WERI-Rb-1 (cell line): ENCODE measurements at regions not wholly inside any gene's neighbourhood (a gene's known extent, or its start where the extent isn't known, plus 50 kb on each side); places are given as distances from the start of the nearest gene placed in this dataset.

ENCODE experiments used
- DNase-seq: peaks from one replicate; pipeline ENCODE4 v3.0.0-alpha.2; 2020
- H3K27ac ChIP-seq: fragments of 250-450 bp; sonication (Bioruptor Pico); 2 replicates; pipeline ENCODE4 v1.5.1; 2020; ENCODE audit warnings: mild to moderate bottlenecking, moderate library complexity
- H3K27me3 ChIP-seq: fragments of 250-450 bp; sonication (Bioruptor Pico); 2 replicates; pipeline ENCODE4 v1.5.1; 2021; ENCODE audit warnings: mild to moderate bottlenecking, low read depth, moderate library complexity; ENCODE audit not compliant: insufficient read depth, severe bottlenecking
- H3K36me3 ChIP-seq: fragments of 250-450 bp; sonication (Bioruptor Pico); 2 replicates; pipeline ENCODE4 v1.5.1; 2020; ENCODE audit warnings: mild to moderate bottlenecking, moderate library complexity
- H3K4me3 ChIP-seq: 2 replicates; pipeline ENCODE4 v1.5.1; 2011; ENCODE audit warnings: low read depth, mild to moderate bottlenecking, control low read depth, low read length
- H3K9me3 ChIP-seq: fragments of 250-450 bp; sonication (Bioruptor Pico); 2 replicates; pipeline ENCODE4 v1.5.1; 2021; ENCODE audit warnings: mild to moderate bottlenecking, moderate library complexity; ENCODE audit not compliant: severe bottlenecking
- TF ChIP-seq, protein P1 (sequence below): IDR thresholded peaks from 2 replicates; pipeline ENCODE4 v1.5.1; 2011; ENCODE audit warnings: low read depth, mild to moderate bottlenecking, control low read depth, inconsistent platforms, low read length

- Histone ChIP-seq H3K9me3 (no peaks in the 10 kb centered on the region), H3K27me3 (peaks cover 44% of the 10 kb centered on the region), H3K27ac (no peak overlapping the region), H3K4me3 (no peak overlapping the region), H3K36me3 (no peaks in the 10 kb centered on the region)
- no peak for DNase-seq
- TF ChIP-seq, protein P1, sequence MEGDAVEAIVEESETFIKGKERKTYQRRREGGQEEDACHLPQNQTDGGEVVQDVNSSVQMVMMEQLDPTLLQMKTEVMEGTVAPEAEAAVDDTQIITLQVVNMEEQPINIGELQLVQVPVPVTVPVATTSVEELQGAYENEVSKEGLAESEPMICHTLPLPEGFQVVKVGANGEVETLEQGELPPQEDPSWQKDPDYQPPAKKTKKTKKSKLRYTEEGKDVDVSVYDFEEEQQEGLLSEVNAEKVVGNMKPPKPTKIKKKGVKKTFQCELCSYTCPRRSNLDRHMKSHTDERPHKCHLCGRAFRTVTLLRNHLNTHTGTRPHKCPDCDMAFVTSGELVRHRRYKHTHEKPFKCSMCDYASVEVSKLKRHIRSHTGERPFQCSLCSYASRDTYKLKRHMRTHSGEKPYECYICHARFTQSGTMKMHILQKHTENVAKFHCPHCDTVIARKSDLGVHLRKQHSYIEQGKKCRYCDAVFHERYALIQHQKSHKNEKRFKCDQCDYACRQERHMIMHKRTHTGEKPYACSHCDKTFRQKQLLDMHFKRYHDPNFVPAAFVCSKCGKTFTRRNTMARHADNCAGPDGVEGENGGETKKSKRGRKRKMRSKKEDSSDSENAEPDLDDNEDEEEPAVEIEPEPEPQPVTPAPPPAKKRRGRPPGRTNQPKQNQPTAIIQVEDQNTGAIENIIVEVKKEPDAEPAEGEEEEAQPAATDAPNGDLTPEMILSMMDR, result no peak
These were observed 108.7 kb upstream of the FERMT1 start for GRCh38 chr20:6231556-6231955.

DNA sequence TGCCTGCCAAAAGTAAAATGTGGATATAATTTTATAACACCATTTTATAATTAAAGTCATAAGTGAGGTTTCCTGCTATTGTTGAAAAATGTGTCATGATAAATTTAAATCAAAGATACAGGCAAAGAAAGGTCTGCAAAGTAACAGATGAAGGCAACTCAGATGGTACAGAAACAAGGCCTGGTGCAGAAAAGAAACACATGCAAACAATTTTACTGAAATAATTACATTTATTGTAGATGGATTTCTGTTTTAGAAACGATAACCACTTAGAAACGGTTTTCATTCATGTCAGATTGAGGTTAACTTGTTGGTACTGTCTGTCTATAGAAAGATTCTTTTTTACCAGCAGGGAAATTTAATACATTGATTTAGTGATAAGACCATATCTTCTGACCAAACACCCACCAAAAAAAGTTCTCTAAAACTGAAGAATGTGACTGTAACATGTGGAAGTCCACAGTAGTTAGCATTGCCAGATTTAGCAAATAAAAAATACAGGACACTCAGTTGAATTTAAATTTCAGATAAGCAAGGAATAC, 105.5 kb upstream of the FERMT1 start:
- Histone ChIP-seq H3K36me3 (no peaks in the 10 kb centered on the region), H3K4me3 (no peak overlapping the region), H3K9me3 (no peaks in the 10 kb centered on the region), H3K27ac (no peak overlapping the region), H3K27me3 (peaks cover 40% of the 10 kb centered on the region)
- DNase-seq, result no peak
- TF ChIP-seq, protein P1, result no peak

- Histone ChIP-seq H3K4me3 (no peak overlapping the region), H3K36me3 (no peaks in the 10 kb centered on the region), H3K9me3 (no peaks in the 10 kb centered on the region), H3K27ac (no peak overlapping the region), H3K27me3 (peaks cover 24% of the 10 kb centered on the region)
- DNase-seq, result no peak
- TF ChIP-seq, protein P1, result no peak
These were observed 90.5 kb upstream of the FERMT1 start for GRCh38 chr20:6213311-6213710.

GRCh38 chr20:6212903-6213302, 90.1 kb upstream of the FERMT1 start:
- Histone ChIP-seq H3K27me3 (peaks cover 27% of the 10 kb centered on the region), H3K4me3 (no peak overlapping the region), H3K9me3 (no peaks in the 10 kb centered on the region), H3K27ac (no peak overlapping the region), H3K36me3 (no peaks in the 10 kb centered on the region)
- DNase-seq, result no peak
- TF ChIP-seq, protein P1, result no peak

GRCh38 chr20:6209093-6209492, 86.3 kb upstream of the FERMT1 start:
- DNase-seq, result no peak
- H3K4me3 ChIP-seq, result no peak overlapping the region
- H3K36me3 ChIP-seq, result no peaks in the 10 kb centered on the region
- H3K27me3 ChIP-seq, result peaks cover 17% of the 10 kb centered on the region
- H3K9me3 ChIP-seq, result no peaks in the 10 kb centered on the region
- H3K27ac ChIP-seq, result no peak overlapping the region
- TF ChIP-seq, protein P1, result no peak

GRCh38 chr20:6200092-6200491, 77.3 kb upstream of the FERMT1 start:
- no peak overlapping the region for H3K4me3 ChIP-seq

More at GRCh38 chr20:6200092-6200491, 77.3 kb upstream of the FERMT1 start:
- Histone ChIP-seq H3K27me3 (peaks cover 11% of the 10 kb centered on the region), H3K36me3 (no peaks in the 10 kb centered on the region), H3K27ac (no peak overlapping the region), H3K9me3 (no peaks in the 10 kb centered on the region)
- TF ChIP-seq, protein P1, result no peak
- no peak for DNase-seq
